ENCODE measurements at regions not wholly inside any gene's neighbourhood (a gene's known extent, or its start where the extent isn't known, plus 50 kb on each side); places are given as distances from the start of the nearest gene placed in this dataset.

GRCh38 chr5:125384071-125384470 is 637.6 kb upstream of the ZNF608 start:
- DNase-seq (ENCODE audit: low read depth) = no peak

- DNase-seq (ENCODE audit: low read depth) = peak; percentile 18
Observed at GRCh38 chr5:125390326-125390725, 643.9 kb upstream of the ZNF608 start.

DNA sequence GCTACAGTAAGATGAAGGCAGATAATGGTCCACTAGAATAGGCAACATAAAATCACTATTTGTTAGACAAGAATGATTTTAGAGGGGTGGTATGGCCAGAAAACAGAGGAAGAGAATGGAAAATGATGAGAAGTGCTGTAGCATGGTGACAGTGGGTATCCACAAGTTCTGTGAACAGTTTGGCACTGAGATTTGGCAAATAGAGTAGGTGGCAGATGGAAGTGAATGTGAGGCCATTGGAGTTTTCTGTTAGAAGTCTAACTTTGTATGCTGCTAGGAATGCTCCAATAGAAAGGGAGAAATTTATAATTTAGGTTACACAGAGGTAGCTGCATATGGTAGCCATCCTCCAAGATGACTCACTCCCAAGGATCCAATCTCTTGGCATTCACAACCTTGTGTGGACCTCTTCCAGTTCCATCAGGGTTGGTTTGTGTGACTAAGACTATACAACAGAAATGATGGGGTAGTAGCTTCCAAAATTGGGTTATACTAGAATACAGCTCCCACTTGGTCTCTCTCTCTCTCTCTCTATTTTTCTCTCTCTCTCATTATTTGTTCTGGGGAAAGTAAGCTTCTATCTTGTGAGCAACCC is 646.9 kb upstream of the ZNF608 start:
- no peak for DNase-seq (ENCODE audit: low read depth)

- DNase-seq (ENCODE audit: low read depth) = no peak
Observed at GRCh38 chr5:125394661-125395280, 648.3 kb upstream of the ZNF608 start.

DNA sequence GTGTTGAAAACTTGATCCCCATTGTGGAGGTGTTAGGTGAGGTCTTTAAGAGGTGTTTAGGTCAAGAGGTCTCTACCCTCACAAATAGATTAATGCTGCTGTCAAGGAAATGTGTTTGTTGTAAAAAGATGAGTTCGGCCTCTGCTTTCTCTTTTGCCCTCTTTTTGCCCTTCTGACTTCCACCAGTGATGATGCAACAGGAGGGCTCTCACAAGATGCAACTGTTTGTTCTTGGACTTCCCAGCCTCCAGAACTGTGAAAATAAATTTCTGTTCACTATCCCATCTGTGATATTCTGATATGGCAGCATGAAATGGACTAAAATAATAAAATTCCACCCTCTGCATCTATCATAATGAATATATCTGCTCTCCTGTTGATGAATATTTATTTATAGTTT is 650.0 kb upstream of the ZNF608 start:
- no peak for DNase-seq (ENCODE audit: low read depth)

GRCh38 chr5:125398466-125398865 is 652.0 kb upstream of the ZNF608 start:
- no peak for DNase-seq (ENCODE audit: low read depth)

DNA sequence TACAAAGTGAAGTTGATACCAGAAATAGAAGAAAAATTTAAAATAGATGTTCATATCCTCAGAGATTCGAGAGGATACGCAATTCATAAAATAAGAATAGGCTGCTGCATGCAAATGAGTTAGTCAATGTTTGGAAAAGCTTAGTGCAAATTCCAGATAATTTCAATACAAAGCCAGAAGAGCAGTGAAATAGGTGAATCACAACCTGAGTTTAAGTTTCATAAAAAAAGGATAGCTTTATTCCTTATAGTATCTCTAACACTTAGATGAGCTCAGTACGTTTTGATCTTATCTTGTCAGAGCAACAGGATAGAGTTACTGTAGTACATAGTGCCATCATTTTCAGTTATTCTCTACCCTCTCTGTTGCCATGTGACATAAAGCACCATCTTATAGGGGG is 653.4 kb upstream of the ZNF608 start:
- no peak for DNase-seq (ENCODE audit: low read depth)

- DNase-seq (ENCODE audit: low read depth) = no peak
Observed at GRCh38 chr5:125401724-125402622, 655.5 kb upstream of the ZNF608 start.

DNA sequence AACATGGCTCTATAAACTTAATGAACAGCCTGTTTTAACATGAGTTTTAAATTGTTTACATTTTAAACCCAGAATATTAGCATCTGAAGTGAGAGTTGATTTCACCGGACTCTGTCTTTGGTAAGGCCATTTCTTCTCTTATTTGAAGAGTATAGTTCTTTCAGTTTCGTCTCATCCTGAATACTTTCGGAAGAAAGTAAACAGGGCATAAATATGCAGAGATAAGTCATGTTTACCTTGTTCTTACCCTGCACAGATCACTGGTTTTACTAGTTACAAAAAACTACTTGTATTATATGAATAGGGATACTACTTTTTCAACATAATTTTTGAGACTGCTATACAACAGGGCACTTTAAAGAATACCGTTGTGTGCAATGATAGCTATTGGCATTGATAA is 656.3 kb upstream of the ZNF608 start:
- DNase-seq (ENCODE audit: low read depth) = no peak

DNA sequence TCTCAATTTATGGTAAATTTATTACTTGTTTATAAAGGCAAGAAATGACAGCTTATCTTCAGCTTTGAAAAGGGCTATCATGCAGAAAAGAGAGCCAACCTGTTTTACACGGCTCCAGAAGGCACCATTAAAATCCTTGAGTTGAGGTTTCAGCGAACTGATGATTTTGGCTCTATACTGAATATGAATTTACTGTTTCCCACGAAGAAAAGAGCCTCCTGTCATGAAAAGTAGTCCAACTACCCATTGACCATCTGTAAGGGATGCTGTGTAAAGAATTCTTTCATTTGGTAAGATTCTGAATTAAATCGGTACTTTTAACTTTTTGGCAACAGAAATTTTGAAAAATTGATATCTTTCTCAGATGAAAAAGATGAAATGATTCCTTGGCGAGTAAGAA is 657.6 kb upstream of the ZNF608 start:
- no peak for DNase-seq (ENCODE audit: low read depth)

GRCh38 chr5:125408448-125409233 is 662.2 kb upstream of the ZNF608 start:
- peak; percentile 80 for DNase-seq (ENCODE audit: low read depth)

- peak; percentile 34 for DNase-seq (ENCODE audit: low read depth)
Observed at GRCh38 chr5:125409234-125409860, 662.9 kb upstream of the ZNF608 start.

- DNase-seq (ENCODE audit: low read depth) = no peak
Observed at GRCh38 chr5:125409861-125410536, 663.6 kb upstream of the ZNF608 start.

GRCh38 chr5:125410537-125411070 is 664.2 kb upstream of the ZNF608 start:
- DNase-seq (ENCODE audit: low read depth) = peak; percentile 72

GRCh38 chr5:125411071-125411743 is 664.8 kb upstream of the ZNF608 start:
- DNase-seq (ENCODE audit: low read depth) = peak; percentile 66

- no peak for DNase-seq (ENCODE audit: low read depth)
Observed at GRCh38 chr5:125411744-125412560, 665.5 kb upstream of the ZNF608 start.

GRCh38 chr5:125412561-125413495 is 666.4 kb upstream of the ZNF608 start:
- peak; percentile 83 for DNase-seq (ENCODE audit: low read depth)

Data from fibroblast of the conjunctiva (primary cell).